ENCODE measurements at regions not wholly inside any gene's neighbourhood (a gene's known extent, or its start where the extent isn't known, plus 50 kb on each side); places are given as distances from the start of the nearest gene placed in this dataset.

- Mint-ChIP-seq H3K4me1 (no peaks in the 10 kb centered on the region), H3K9me3 (no peaks in the 10 kb centered on the region), H3K27ac (ENCODE audit: unreplicated experiment) (no peak overlapping the region), H3K36me3 (ENCODE audit: low read depth) (no peaks in the 10 kb centered on the region), H3K27me3 (ENCODE audit: low read depth) (no peaks in the 10 kb centered on the region), H3K4me3 (no peak overlapping the region)
- DNase-seq (ENCODE audit: low read depth, low spot score) = no peak
- no peak for TF ChIP-seq CTCF (conservative IDR thresholded peaks at IDR 0.05)
These were observed 213.0 kb downstream of the IL15 start for GRCh38 chr4:141849367-141849766.

- H3K9me3 Mint-ChIP-seq = no peaks in the 10 kb centered on the region
- H3K4me3 Mint-ChIP-seq = no peak overlapping the region
- DNase-seq (ENCODE audit: low read depth, low spot score) = no peak
- no peak for TF ChIP-seq CTCF (conservative IDR thresholded peaks at IDR 0.05)
- no peaks in the 10 kb centered on the region for H3K27me3 Mint-ChIP-seq (ENCODE audit: low read depth)
- no peaks in the 10 kb centered on the region for H3K4me1 Mint-ChIP-seq
- no peak overlapping the region for H3K27ac Mint-ChIP-seq (ENCODE audit: unreplicated experiment)
- no peaks in the 10 kb centered on the region for H3K36me3 Mint-ChIP-seq (ENCODE audit: low read depth)
These were observed 213.4 kb downstream of the IL15 start for GRCh38 chr4:141849778-141850177.

- Mint-ChIP-seq H3K9me3 (no peaks in the 10 kb centered on the region), H3K27ac (ENCODE audit: unreplicated experiment) (no peak overlapping the region), H3K4me1 (no peaks in the 10 kb centered on the region), H3K27me3 (ENCODE audit: low read depth) (no peaks in the 10 kb centered on the region), H3K4me3 (no peak overlapping the region), H3K36me3 (ENCODE audit: low read depth) (no peaks in the 10 kb centered on the region)
- no peak for DNase-seq (ENCODE audit: low read depth, low spot score)
- no peak for TF ChIP-seq CTCF (conservative IDR thresholded peaks at IDR 0.05)
These were observed 215.0 kb downstream of the IL15 start for GRCh38 chr4:141851246-141851891.

- H3K27me3 Mint-ChIP-seq (ENCODE audit: low read depth) = no peaks in the 10 kb centered on the region
- DNase-seq (ENCODE audit: low read depth, low spot score) = no peak
- no peak overlapping the region for H3K4me3 Mint-ChIP-seq
- no peaks in the 10 kb centered on the region for H3K9me3 Mint-ChIP-seq
- H3K36me3 Mint-ChIP-seq (ENCODE audit: low read depth) = no peaks in the 10 kb centered on the region
- TF ChIP-seq CTCF (conservative IDR thresholded peaks at IDR 0.05) = no peak
- no peaks in the 10 kb centered on the region for H3K4me1 Mint-ChIP-seq
- H3K27ac Mint-ChIP-seq (ENCODE audit: unreplicated experiment) = peak overlapping the region; percentile 44
These were observed 216.8 kb downstream of the IL15 start for GRCh38 chr4:141853091-141853764.

- no peak for TF ChIP-seq CTCF (conservative IDR thresholded peaks at IDR 0.05)
- H3K27ac Mint-ChIP-seq (ENCODE audit: unreplicated experiment) = no peak overlapping the region
- H3K4me1 Mint-ChIP-seq = no peaks in the 10 kb centered on the region
- DNase-seq (ENCODE audit: low read depth, low spot score) = no peak
- peaks cover 6% of the 10 kb centered on the region for H3K9me3 Mint-ChIP-seq
- H3K36me3 Mint-ChIP-seq (ENCODE audit: low read depth) = no peaks in the 10 kb centered on the region
- H3K4me3 Mint-ChIP-seq = no peak overlapping the region
- H3K27me3 Mint-ChIP-seq (ENCODE audit: low read depth) = no peaks in the 10 kb centered on the region
These were observed 222.1 kb downstream of the IL15 start for GRCh38 chr4:141858437-141858836.

Measured in neural crest cell (in vitro differentiated cells).